ENCODE measurements at regions not wholly inside any gene's neighbourhood (a gene's known extent, or its start where the extent isn't known, plus 50 kb on each side); places are given as distances from the start of the nearest gene placed in this dataset.
A peak's percentile ranks its signal among the peaks of the same experiment; 100 is the strongest.

- CTCF ChIA-PET, result interaction anchor here (0.7 to 2.4 kb wide), 4 partner anchors 10 to 1043 kb away, joined by 3 to 18 read pairs (median 5); no protein-coding TSS in a partner anchor
- Mint-ChIP-seq H3K9me3 (ENCODE audit: low read depth) (no peaks in the 10 kb centered on the region), H3K27ac (no peak overlapping the region), H3K36me3 (ENCODE audit: low read depth) (no peaks in the 10 kb centered on the region), H3K4me1 (no peaks in the 10 kb centered on the region), H3K27me3 (no peaks in the 10 kb centered on the region), H3K4me3 (no peak overlapping the region)
- POLR2A ChIA-PET, result no interaction called here
- intact Hi-C loops (cut with DNase I, micrococcal nuclease), result no loop called here
- DNase-seq (no peak), ATAC-seq (no peak)
Measured at GRCh38 chr2:205937211-205937610, 148.8 kb downstream of the INO80D start.

GRCh38 chr2:205936446-205936845 is 149.5 kb downstream of the INO80D start:
- Mint-ChIP-seq H3K9me3 (ENCODE audit: low read depth) (no peaks in the 10 kb centered on the region), H3K4me3 (no peak overlapping the region), H3K4me1 (no peaks in the 10 kb centered on the region), H3K36me3 (ENCODE audit: low read depth) (no peaks in the 10 kb centered on the region), H3K27me3 (no peaks in the 10 kb centered on the region), H3K27ac (no peak overlapping the region)
- ATAC-seq, result no peak
- CTCF ChIA-PET, result interaction anchor here (0.7 to 2.4 kb wide), 4 partner anchors 9 to 1042 kb away, joined by 3 to 18 read pairs (median 5); no protein-coding TSS in a partner anchor
- DNase-seq, result no peak
- POLR2A ChIA-PET, result no interaction called here
- intact Hi-C loops (cut with DNase I, micrococcal nuclease), result no loop called here

DNA sequence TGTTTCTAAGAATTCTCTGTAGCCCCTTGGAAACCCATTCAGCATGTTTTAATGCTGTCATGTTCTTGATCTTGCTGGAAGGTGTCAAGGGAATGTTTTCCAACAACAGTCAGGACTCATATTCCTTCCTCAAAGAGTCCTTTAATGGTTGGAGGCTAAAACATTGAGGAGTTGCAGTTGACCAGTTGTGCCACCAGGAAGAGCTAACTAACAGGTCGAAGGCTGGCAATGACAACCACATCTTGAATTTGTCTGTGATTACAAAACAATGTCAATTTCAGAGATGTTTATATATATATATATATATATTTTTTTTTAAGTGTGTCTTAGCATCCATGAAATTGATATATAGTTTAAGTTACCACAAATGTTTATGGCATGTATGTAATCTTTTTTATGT is 151.5 kb downstream of the INO80D start:
- POLR2A ChIA-PET, result no interaction called here
- DNase-seq (no peak), ATAC-seq (no peak)
- H3K36me3 Mint-ChIP-seq (ENCODE audit: low read depth), result no peaks in the 10 kb centered on the region
- no peak overlapping the region for H3K4me3 Mint-ChIP-seq
- H3K9me3 Mint-ChIP-seq (ENCODE audit: low read depth), result no peaks in the 10 kb centered on the region
- intact Hi-C loops (cut with DNase I, micrococcal nuclease), result no loop called here
- H3K27me3 Mint-ChIP-seq, result peaks cover 10% of the 10 kb centered on the region
- no peaks in the 10 kb centered on the region for H3K4me1 Mint-ChIP-seq
- no peak overlapping the region for H3K27ac Mint-ChIP-seq
- CTCF ChIA-PET, result interaction anchor here (0.7 to 1.9 kb wide), 4 partner anchors 10 to 32 kb away, joined by 3 to 9 read pairs (median 4); no protein-coding TSS in a partner anchor

- ChIA-PET CTCF (no interaction called here), POLR2A (no interaction called here)
- Mint-ChIP-seq H3K4me3 (no peak overlapping the region), H3K4me1 (no peaks in the 10 kb centered on the region), H3K27me3 (peaks cover 20% of the 10 kb centered on the region), H3K36me3 (ENCODE audit: low read depth) (no peaks in the 10 kb centered on the region), H3K27ac (no peak overlapping the region), H3K9me3 (ENCODE audit: low read depth) (no peaks in the 10 kb centered on the region)
- DNase-seq, result no peak
- intact Hi-C loops (cut with DNase I, micrococcal nuclease), result no loop called here
- ATAC-seq, result no peak
Measured at GRCh38 chr2:205932861-205933260, 153.1 kb downstream of the INO80D start.

- no peak for ATAC-seq
- DNase-seq, result no peak
- no peak overlapping the region for H3K4me3 Mint-ChIP-seq
- no peaks in the 10 kb centered on the region for H3K36me3 Mint-ChIP-seq (ENCODE audit: low read depth)
- CTCF ChIA-PET, result no interaction called here
- peaks cover 30% of the 10 kb centered on the region for H3K27me3 Mint-ChIP-seq
- H3K27ac Mint-ChIP-seq, result no peak overlapping the region
- POLR2A ChIA-PET, result no interaction called here
- H3K4me1 Mint-ChIP-seq, result peaks cover 2% of the 10 kb centered on the region
- intact Hi-C loops (cut with DNase I, micrococcal nuclease), result no loop called here
- no peaks in the 10 kb centered on the region for H3K9me3 Mint-ChIP-seq (ENCODE audit: low read depth)
Measured at GRCh38 chr2:205931388-205931787, 154.6 kb downstream of the INO80D start.

DNA sequence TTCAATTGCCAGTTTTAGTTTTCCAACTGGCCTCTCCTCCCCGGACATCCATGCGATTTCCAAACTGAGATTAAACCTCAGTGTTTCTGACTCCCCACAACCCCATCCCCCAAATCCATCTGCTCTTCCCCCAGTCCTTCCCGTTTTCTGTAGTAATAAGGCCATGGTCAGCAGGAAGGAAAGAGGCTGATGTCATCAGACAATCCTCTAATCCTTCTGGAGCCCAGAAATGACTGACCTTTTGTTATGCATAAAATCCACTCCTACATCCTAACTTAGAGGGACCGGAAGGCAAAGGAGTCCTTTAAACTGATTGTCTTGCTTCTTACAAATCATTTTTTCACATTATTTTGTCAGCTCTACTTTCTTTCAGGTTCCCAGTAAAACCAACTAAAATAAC is 155.8 kb downstream of the INO80D start:
- H3K9me3 Mint-ChIP-seq (ENCODE audit: low read depth), result no peaks in the 10 kb centered on the region
- H3K4me1 Mint-ChIP-seq, result peaks cover 7% of the 10 kb centered on the region
- H3K27ac Mint-ChIP-seq, result no peak overlapping the region
- no peak for DNase-seq
- no peaks in the 10 kb centered on the region for H3K36me3 Mint-ChIP-seq (ENCODE audit: low read depth)
- peaks cover 38% of the 10 kb centered on the region for H3K27me3 Mint-ChIP-seq
- intact Hi-C loops (cut with DNase I, micrococcal nuclease), result no loop called here
- ChIA-PET CTCF (interaction anchor here (0.7 kb wide), 1 partner anchor 465 kb away, joined by 3 read pairs; no protein-coding TSS in a partner anchor), POLR2A (no interaction called here)
- no peak overlapping the region for H3K4me3 Mint-ChIP-seq
- no peak for ATAC-seq

DNA sequence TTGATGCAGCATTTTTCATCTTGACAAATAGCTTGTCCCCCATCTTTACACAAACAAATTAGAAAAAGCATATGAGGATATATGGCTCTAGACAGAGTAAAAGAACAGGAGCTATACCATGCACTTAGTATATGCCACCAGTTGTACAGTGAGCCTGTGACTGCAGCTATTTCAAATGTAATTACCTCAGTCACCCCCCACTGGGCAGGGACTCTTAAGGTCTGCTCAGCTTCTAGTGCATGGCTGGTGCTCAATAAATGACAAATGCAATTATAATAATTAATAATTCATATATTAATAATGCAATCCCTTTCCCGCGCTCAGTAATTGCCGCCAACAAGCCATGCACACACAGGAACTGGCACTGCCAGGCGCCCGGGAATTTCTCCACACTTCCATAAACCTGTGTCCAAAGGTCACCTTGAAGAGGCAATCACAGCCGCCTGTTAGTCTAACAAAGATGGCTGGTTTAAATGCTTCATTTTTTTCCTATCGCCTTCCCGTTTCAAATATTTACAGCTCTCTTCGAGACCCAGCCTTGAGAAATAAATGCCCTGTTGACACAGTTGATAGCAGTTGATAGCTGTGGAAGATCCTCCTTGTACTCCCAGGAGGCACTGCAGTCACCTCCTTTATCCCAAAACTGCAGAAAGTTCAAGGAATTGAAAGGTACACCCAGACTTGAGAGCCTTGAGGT is 156.6 kb downstream of the INO80D start:
- CTCF ChIA-PET, result interaction anchor here (0.7 kb wide), 2 partner anchors 170 to 466 kb away, joined by 3 to 4 read pairs; no protein-coding TSS in a partner anchor
- no peak for ATAC-seq

GRCh38 chr2:205925373-205926337 is 160.3 kb downstream of the INO80D start:
- POLR2A ChIA-PET, result no interaction called here
- H3K27me3 Mint-ChIP-seq, result peaks cover 45% of the 10 kb centered on the region
- CTCF ChIA-PET, result interaction anchor here (0.5 to 2.8 kb wide), 29 partner anchors 11 to 1664 kb away, joined by 3 to 18 read pairs (median 4); no protein-coding TSS in a partner anchor

More for the DNA sequence above, 156.6 kb downstream of the INO80D start:
- Mint-ChIP-seq H3K4me3 (no peak overlapping the region), H3K27me3 (peaks cover 43% of the 10 kb centered on the region), H3K4me1 (peaks cover 7% of the 10 kb centered on the region), H3K36me3 (ENCODE audit: low read depth) (no peaks in the 10 kb centered on the region), H3K9me3 (ENCODE audit: low read depth) (no peaks in the 10 kb centered on the region), H3K27ac (no peak overlapping the region)
- POLR2A ChIA-PET, result no interaction called here
- intact Hi-C loops (cut with DNase I, micrococcal nuclease), result loop anchor here in 1 of 2 experiments (5.0 kb wide), 1 partner anchor 247 kb away; the partner anchor contains the start of gene NRP2
- no peak for DNase-seq

GRCh38 chr2:205924676-205925075 is 161.3 kb downstream of the INO80D start:
- intact Hi-C loops (cut with DNase I, micrococcal nuclease), result loop anchor here in 1 of 2 experiments (1.0 to 5.0 kb wide), 2 partner anchors 242 to 1599 kb away; partner anchors contain the start of gene NRP2
- DNase-seq (no peak), ATAC-seq (no peak)
- ChIA-PET CTCF (interaction anchor here (0.9 to 1.8 kb wide), 5 partner anchors 10 to 249 kb away, joined by 3 to 7 read pairs (median 4); no protein-coding TSS in a partner anchor), POLR2A (no interaction called here)
- H3K36me3 Mint-ChIP-seq (ENCODE audit: low read depth), result no peaks in the 10 kb centered on the region
- no peak overlapping the region for H3K4me3 Mint-ChIP-seq
- H3K4me1 Mint-ChIP-seq, result peaks cover 7% of the 10 kb centered on the region
- peaks cover 44% of the 10 kb centered on the region for H3K27me3 Mint-ChIP-seq
- no peak overlapping the region for H3K27ac Mint-ChIP-seq
- H3K9me3 Mint-ChIP-seq (ENCODE audit: low read depth), result no peaks in the 10 kb centered on the region

More at GRCh38 chr2:205925373-205926337, 160.3 kb downstream of the INO80D start:
- Mint-ChIP-seq H3K36me3 (ENCODE audit: low read depth) (no peaks in the 10 kb centered on the region), H3K27ac (no peak overlapping the region), H3K4me3 (no peak overlapping the region), H3K4me1 (peaks cover 7% of the 10 kb centered on the region), H3K9me3 (ENCODE audit: low read depth) (no peaks in the 10 kb centered on the region)
- intact Hi-C loops (cut with DNase I, micrococcal nuclease), result loop anchor here (1.0 to 5.0 kb wide), 5 partner anchors 149 to 1600 kb away; partner anchors contain the start of gene NRP2 (in 1 of the 2)
- peak; percentile 88 for DNase-seq
- ATAC-seq, result peak; percentile 98

- H3K9me3 Mint-ChIP-seq (ENCODE audit: low read depth), result no peaks in the 10 kb centered on the region
- intact Hi-C loops (cut with DNase I, micrococcal nuclease), result no loop called here
- H3K27me3 Mint-ChIP-seq, result peaks cover 20% of the 10 kb centered on the region
- ChIA-PET POLR2A (no interaction called here), CTCF (no interaction called here)
- no peak overlapping the region for H3K4me3 Mint-ChIP-seq
- H3K4me1 Mint-ChIP-seq, result no peaks in the 10 kb centered on the region
- no peak overlapping the region for H3K27ac Mint-ChIP-seq
- H3K36me3 Mint-ChIP-seq (ENCODE audit: low read depth), result no peaks in the 10 kb centered on the region
- ATAC-seq (no peak), DNase-seq (no peak)
Measured at GRCh38 chr2:205915130-205915524, 170.8 kb downstream of the INO80D start.

All from activated CD4-positive, alpha-beta T cell treated with anti-CD3 and anti-CD28 coated beads for 36 hours (primary cell).